IMR-90 (cell line): ENCODE measurements at regions not wholly inside any gene's neighbourhood (a gene's known extent, or its start where the extent isn't known, plus 50 kb on each side); places are given as distances from the start of the nearest gene placed in this dataset.

ENCODE experiments used
- ATAC-seq: fragments of 200-7000 bp; cut with Tn5 transposase; 2 replicates; pipeline ENCODE4 v1.9.1; 2020; ENCODE audit warnings: low read depth, mild to moderate bottlenecking, moderate library complexity
- BruUV-seq: library from RNA; stranded (reverse); fragments of 400-500 nt; replicated peaks from 2 replicates; lab custom pipeline; 2021; lab: Mats Ljungman, UMichigan
- CTCF ChIA-PET: fragments of 300-600 bp; formaldehyde crosslinking; extraction: SDS; loops from one replicate; lab custom pipeline; 2021; ENCODE audit warnings: antibody characterized with exemption; lab: Yijun Ruan, JAX
- POLR2A ChIA-PET: fragments of 300-600 bp; sonication (Branson Sonifier 250); formaldehyde crosslinking; loops from one replicate; lab custom pipeline; 2022; ENCODE audit warnings: antibody characterized with exemption; ENCODE audit not compliant: unreplicated experiment; lab: Charles Lee
- DNase-seq: peaks from one replicate; pipeline ENCODE4 v3.0.0; 2013
- H2AFZ ChIP-seq: replicated peaks from 2 replicates; pipeline ENCODE3; 2013; ENCODE audit warnings: low read length, mild to moderate bottlenecking; ENCODE audit not compliant: poor library complexity
- H2AK5ac ChIP-seq: 2 replicates; pipeline ENCODE4 v1.6.1; 2013; ENCODE audit warnings: low read depth, low read length, inconsistent platforms
- H2AK9ac ChIP-seq: replicated peaks from 2 replicates; pipeline ENCODE3; 2013; ENCODE audit warnings: mild to moderate bottlenecking, low read depth, low read length, moderate library complexity; ENCODE audit not compliant: poor library complexity
- H2BK120ac ChIP-seq: 2 replicates; pipeline ENCODE4 v1.6.1; 2013; ENCODE audit warnings: low read depth, low read length, inconsistent platforms
- H2BK15ac ChIP-seq: 3 replicates; pipeline ENCODE4 v1.6.1; 2013; ENCODE audit warnings: low read depth, low read length, inconsistent platforms
- H2BK20ac ChIP-seq: 2 replicates; pipeline ENCODE4 v1.6.1; 2013; ENCODE audit warnings: low read depth, mild to moderate bottlenecking, inconsistent platforms, low read length, moderate library complexity
- H2BK5ac ChIP-seq: 2 replicates; pipeline ENCODE4 v1.6.1; 2013; ENCODE audit warnings: mild to moderate bottlenecking, low read depth, low read length, inconsistent platforms; ENCODE audit not compliant: poor library complexity, severe bottlenecking
- H3K14ac ChIP-seq: replicated peaks from 2 replicates; pipeline ENCODE4 v1.6.1; 2013; ENCODE audit warnings: low read depth, low read length, inconsistent platforms
- H3K18ac ChIP-seq: 2 replicates; pipeline ENCODE4 v1.6.1; 2013; ENCODE audit warnings: low read depth, low read length, control low read depth
- H3K23ac ChIP-seq: 2 replicates; pipeline ENCODE4 v1.6.1; 2013; ENCODE audit warnings: low read depth, low read length, inconsistent platforms
- H3K27ac ChIP-seq: 2 replicates; pipeline ENCODE4 v1.5.1; 2013; ENCODE audit warnings: mild to moderate bottlenecking, control low read depth, low read length; ENCODE audit not compliant: insufficient read depth
- H3K27me3 ChIP-seq: 2 replicates; pipeline ENCODE4 v1.6.1; 2013; ENCODE audit warnings: low read length; ENCODE audit not compliant: control insufficient read depth, insufficient read depth
- H3K36me3 ChIP-seq: 2 replicates; pipeline ENCODE4 v1.6.1; 2013; ENCODE audit warnings: low read length, mixed read lengths; ENCODE audit not compliant: control insufficient read depth, insufficient read depth
- H3K4ac ChIP-seq: 2 replicates; pipeline ENCODE4 v1.6.1; 2013; ENCODE audit warnings: low read depth, low read length, inconsistent platforms
- H3K4me1 ChIP-seq: 2 replicates; pipeline ENCODE4 v1.6.1; 2013; ENCODE audit warnings: low read length, mixed read lengths; ENCODE audit not compliant: control insufficient read depth, insufficient read depth
- H3K4me2 ChIP-seq: 2 replicates; pipeline ENCODE4 v1.6.1; 2013; ENCODE audit warnings: low read depth, mild to moderate bottlenecking, control low read depth, low read length, moderate library complexity
- H3K4me3 ChIP-seq: 2 replicates; pipeline ENCODE4 v1.5.1; 2013; ENCODE audit warnings: low read depth, mild to moderate bottlenecking, control low read depth, low read length, moderate library complexity; ENCODE audit not compliant: insufficient read depth
- H3K56ac ChIP-seq: 2 replicates; pipeline ENCODE4 v1.6.1; 2013; ENCODE audit warnings: low read length, inconsistent platforms; ENCODE audit not compliant: insufficient read depth; ENCODE audit errors: extremely low read depth
- H3K79me1 ChIP-seq, 2 experiments: 2 replicates each; pipeline ENCODE4 v1.6.1; 2013; ENCODE audit warnings: low read length in 2 of 2, inconsistent platforms in 1 of 2, low read depth in 1 of 2
- H3K9ac ChIP-seq: 2 replicates; pipeline ENCODE4 v1.6.1; 2013; ENCODE audit warnings: low read depth, low read length, control low read depth
- H3K9me1 ChIP-seq: 2 replicates; pipeline ENCODE4 v1.6.1; 2013; ENCODE audit warnings: low read length, inconsistent platforms; ENCODE audit not compliant: insufficient read depth
- H3K9me3 ChIP-seq: 2 replicates; pipeline ENCODE4 v1.6.1; 2013; ENCODE audit warnings: low read length; ENCODE audit not compliant: control insufficient read depth, insufficient read depth
- H4K20me1 ChIP-seq: 2 replicates; pipeline ENCODE4 v1.6.1; 2013; ENCODE audit warnings: low read length, inconsistent platforms; ENCODE audit not compliant: insufficient read depth
- H4K5ac ChIP-seq: 2 replicates; pipeline ENCODE4 v1.6.1; 2013; ENCODE audit warnings: mild to moderate bottlenecking, low read depth, low read length, control low read depth
- H4K8ac ChIP-seq, 2 experiments: 2 replicates each; pipeline ENCODE4 v1.6.1; 2013; ENCODE audit warnings: low read depth in 2 of 2, low read length in 2 of 2, control low read depth in 1 of 2, inconsistent platforms in 1 of 2
- H4K91ac ChIP-seq: 2 replicates; pipeline ENCODE4 v1.6.1; 2013; ENCODE audit warnings: low read depth, low read length, inconsistent platforms; ENCODE audit not compliant: insufficient read depth
- BHLHE40 ChIP-seq: fragments of 150-350 bp; IDR thresholded peaks from 2 replicates; pipeline ENCODE4 v1.6.1; 2016; ENCODE audit warnings: mild to moderate bottlenecking, low read depth, low read length
- CEBPB ChIP-seq: IDR thresholded peaks from 2 replicates; pipeline ENCODE4 v1.6.1; 2012; ENCODE audit warnings: low read depth, low read length, improper control_type of control experiment
- CHD1 ChIP-seq: IDR thresholded peaks from 2 replicates; pipeline ENCODE4 v1.6.1; 2012; ENCODE audit warnings: low read depth, low read length, improper control_type of control experiment
- FOS ChIP-seq: fragments of 150-350 bp; IDR thresholded peaks from 2 replicates; pipeline ENCODE4 v1.6.1; 2016; ENCODE audit warnings: low read depth, low read length
- MXI1 ChIP-seq: IDR thresholded peaks from 2 replicates; pipeline ENCODE4 v1.6.1; 2012; ENCODE audit warnings: low read depth, mild to moderate bottlenecking, low read length, moderate library complexity, borderline replicate concordance
- RAD21 ChIP-seq: IDR thresholded peaks from 2 replicates; pipeline ENCODE4 v1.6.1; 2012; ENCODE audit warnings: low read length, improper control_type of control experiment
- RFX5 ChIP-seq: IDR thresholded peaks from 2 replicates; pipeline ENCODE4 v1.8.0; 2012; ENCODE audit warnings: low read depth, mild to moderate bottlenecking, low read length, moderate library complexity
- WGBS, 2 experiments: methylation state at CpG; one replicate each; pipeline versions ENCODE4 v1.1.5 to v1.1.7; 2013; ENCODE audit warnings: missing lambda C conversion rate in 2 of 2; ENCODE audit not compliant: insufficient read length in 1 of 2; ENCODE audit errors: extremely low coverage in 2 of 2; 5-methylcytosine and 5-hydroxymethylcytosine counted together
- dilution Hi-C: fragments of 300-500 bp; cut with HindIII; formaldehyde crosslinking; loops from one replicate; pipeline ENCODE4 v1.14.3; 2018; ENCODE audit warnings: low sequenced_read_pairs; ENCODE audit not compliant: unreplicated experiment
- in situ Hi-C: fragments of 300-500 bp; cut with MboI; formaldehyde crosslinking; loops from 3 replicates; pipeline ENCODE4 v1.14.3; 2019; ENCODE audit warnings: low sequenced_read_pairs, inconsistent platforms, mixed read lengths
- intact Hi-C: fragments of 100-400 bp; cut with micrococcal nuclease; formaldehyde crosslinking; loops from 2 replicates; pipeline ENCODE4 v1.10.0; 2022
- TF ChIP-seq, protein P1 (sequence below): fragments of 150-350 bp; IDR thresholded peaks from 2 replicates; pipeline ENCODE4 v1.6.1; 2017; ENCODE audit warnings: mild to moderate bottlenecking, antibody characterized with exemption, low read length, low read depth

DNA sequence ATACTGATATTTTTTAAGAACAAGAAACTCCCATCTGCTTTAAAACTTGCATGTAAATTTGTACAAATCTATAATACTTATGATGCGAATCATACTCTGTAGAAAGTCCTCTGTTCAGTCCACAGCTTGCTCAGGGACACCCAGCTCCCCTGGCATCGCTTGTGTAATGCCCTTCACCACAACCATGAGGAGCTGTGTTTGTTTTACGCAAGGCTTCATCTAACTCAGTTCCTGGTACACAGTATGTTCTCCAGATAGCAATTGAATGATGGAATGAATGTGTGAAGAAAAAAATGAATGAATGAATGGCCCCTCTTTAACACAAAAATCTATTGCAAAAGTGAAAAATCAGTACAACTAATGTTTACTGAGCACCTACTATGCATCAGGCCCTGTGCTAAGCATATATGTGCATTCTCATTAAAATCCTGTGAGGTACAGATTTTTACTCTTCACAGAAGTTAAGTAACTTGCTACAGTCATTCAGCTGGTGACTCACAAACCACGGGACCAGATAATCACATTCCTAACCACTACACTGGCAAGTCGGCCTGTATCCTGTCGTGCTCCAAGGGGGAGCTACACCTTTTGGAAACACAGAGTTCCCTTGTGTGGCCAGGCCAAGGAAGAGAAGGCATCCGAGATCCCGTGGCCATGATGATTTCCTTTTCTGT, 58.7 kb upstream of the KDR start:
- Histone ChIP-seq H2BK120ac (peak overlapping the region; percentile 92), H2AK9ac (no peak overlapping the region), H2BK20ac (peak overlapping the region; percentile 75), H4K5ac (peak overlapping the region; percentile 43), H3K9me1 (peaks cover 8% of the 10 kb centered on the region), H3K9me3 (no peaks in the 10 kb centered on the region), H2AK5ac (no peak overlapping the region), H4K8ac (peak overlapping the region; percentile 63 to 68; a peak in 2 of 4 replicates), H3K23ac (no peak overlapping the region; the same call in 1 of the 2 replicates), H2BK15ac (peak overlapping the region; percentile 34; the same call in 1 of the 3 replicates), H3K27me3 (no peaks in the 10 kb centered on the region), H3K56ac (no peak overlapping the region; the same call in 1 of the 2 replicates), H4K91ac (peak overlapping the region; percentile 49; the same call in 1 of the 2 replicates), H3K4me1 (peaks cover 6% of the 10 kb centered on the region), H3K4ac (peak overlapping the region; percentile 74; the same call in 1 of the 2 replicates), H3K79me1 (no peaks in the 10 kb centered on the region), H3K14ac (peak overlapping the region; percentile 72), H2AFZ (peak overlapping the region; percentile 3), H3K18ac (peak overlapping the region; percentile 19), H4K20me1 (peaks cover 3% of the 10 kb centered on the region; the same call in 1 of the 2 replicates), H2BK5ac (peak overlapping the region; percentile 81), H3K4me3 (no peak overlapping the region), H3K27ac (peak overlapping the region; percentile 72), H3K36me3 (no peaks in the 10 kb centered on the region), H3K4me2 (peak overlapping the region; percentile 6), H3K9ac (no peak overlapping the region)
- dilution Hi-C loops (no loop called here), in situ Hi-C loops (no loop called here), intact Hi-C loops (no loop called here)
- 0% methylated on average over 2 of the region's 8 CpGs; no CpG with 5 or more reads in 1 of the 2 experiments for WGBS, 2 experiments
- CTCF ChIA-PET: interaction anchor here (0.9 to 1.9 kb wide), 6 partner anchors 8 to 213 kb away, joined by 3 to 7 read pairs (median 4); no protein-coding TSS in a partner anchor
- POLR2A ChIA-PET: interaction anchor here (1.4 kb wide), 1 partner anchor 14 kb away, joined by 19 read pairs; no protein-coding TSS in a partner anchor
- peak; percentile 83 for TF ChIP-seq FOS
- TF ChIP-seq RAD21: no peak
- TF ChIP-seq CHD1: no peak
- TF ChIP-seq, protein P1, sequence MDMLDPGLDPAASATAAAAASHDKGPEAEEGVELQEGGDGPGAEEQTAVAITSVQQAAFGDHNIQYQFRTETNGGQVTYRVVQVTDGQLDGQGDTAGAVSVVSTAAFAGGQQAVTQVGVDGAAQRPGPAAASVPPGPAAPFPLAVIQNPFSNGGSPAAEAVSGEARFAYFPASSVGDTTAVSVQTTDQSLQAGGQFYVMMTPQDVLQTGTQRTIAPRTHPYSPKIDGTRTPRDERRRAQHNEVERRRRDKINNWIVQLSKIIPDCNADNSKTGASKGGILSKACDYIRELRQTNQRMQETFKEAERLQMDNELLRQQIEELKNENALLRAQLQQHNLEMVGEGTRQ: peak; percentile 57
- no peak for TF ChIP-seq RFX5
- peak; percentile 35; the same call in 1 of the 2 replicates for TF ChIP-seq BHLHE40
- TF ChIP-seq CEBPB: peak; percentile 87
- TF ChIP-seq MXI1: no peak
- no TSS peak for BruUV-seq
- DNase-seq (peak; percentile 97), ATAC-seq (peak; percentile 90)
